GM23338 (cell line): ENCODE measurements at regions not wholly inside any gene's neighbourhood (a gene's known extent, or its start where the extent isn't known, plus 50 kb on each side); places are given as distances from the start of the nearest gene placed in this dataset.

Experiments used
- ATAC-seq: fragments of 200-7000 bp; cut with Tn5 transposase; 3 replicates; pipeline ENCODE4 v1.9.1; 2020
- DNase-seq: peaks from one replicate; pipeline ENCODE4 v3.0.0-alpha.2; 2015; ENCODE audit warnings: low spot score
- H2AFZ ChIP-seq: fragments of 200-600 bp; sonication (generic); 2 replicates; pipeline ENCODE4 v1.8.0; 2016; ENCODE audit warnings: antibody characterized with exemption, mild to moderate bottlenecking, moderate library complexity
- H3F3A ChIP-seq: fragments of 200-600 bp; sonication (generic); replicated peaks from 2 replicates; pipeline ENCODE4 v1.8.0; 2017; ENCODE audit warnings: antibody characterized with exemption, mixed run types, low read depth
- H3K27ac ChIP-seq: fragments of 200-600 bp; sonication (generic); 2 replicates; pipeline ENCODE4 v1.6.1; 2016; ENCODE audit warnings: low read depth
- H3K27me3 ChIP-seq: fragments of 200-600 bp; sonication (generic); 2 replicates; pipeline ENCODE4 v1.8.0; 2016; ENCODE audit warnings: mild to moderate bottlenecking, mixed run types, moderate library complexity; ENCODE audit not compliant: insufficient read depth
- H3K36me3 ChIP-seq: fragments of 200-600 bp; sonication (generic); 2 replicates; pipeline ENCODE4 v1.8.0; 2016; ENCODE audit warnings: mild to moderate bottlenecking; ENCODE audit not compliant: insufficient read depth
- H3K4me1 ChIP-seq: fragments of 200-600 bp; sonication (generic); 2 replicates; pipeline ENCODE4 v1.8.0; 2016; ENCODE audit warnings: mild to moderate bottlenecking, moderate library complexity; ENCODE audit not compliant: insufficient read depth
- H3K4me2 ChIP-seq: fragments of 200-600 bp; sonication (generic); 2 replicates; pipeline ENCODE4 v1.7.1; 2017; ENCODE audit warnings: mixed run types
- H3K4me3 ChIP-seq: fragments of 200-600 bp; sonication (generic); 2 replicates; pipeline ENCODE4 v1.6.1; 2016; ENCODE audit warnings: mixed run types
- H3K79me2 ChIP-seq: fragments of 200-600 bp; sonication (generic); replicated peaks from 2 replicates; pipeline ENCODE4 v1.8.0; 2017; ENCODE audit warnings: mild to moderate bottlenecking; ENCODE audit not compliant: insufficient read depth
- H3K9me2 ChIP-seq: fragments of 200-600 bp; sonication (generic); 2 replicates; pipeline ENCODE4 v1.8.0; 2017; ENCODE audit not compliant: insufficient read depth
- H4K20me1 ChIP-seq: fragments of 200-600 bp; sonication (generic); replicated peaks from 2 replicates; pipeline ENCODE4 v1.8.0; 2017; ENCODE audit warnings: mild to moderate bottlenecking; ENCODE audit not compliant: insufficient read depth
- H3K27ac Mint-ChIP-seq: 2 replicates; pipeline ENCODE4 v1.8.0; 2020; ENCODE audit warnings: inconsistent platforms, mild to moderate bottlenecking, moderate library complexity, mixed read lengths
- H3K27me3 Mint-ChIP-seq: 3 replicates; pipeline ENCODE4 v1.8.0; 2022; ENCODE audit warnings: low read depth, mild to moderate bottlenecking, moderate library complexity, mixed read lengths, inconsistent platforms; ENCODE audit not compliant: insufficient read depth, poor library complexity
- H3K36me3 Mint-ChIP-seq: 3 replicates; pipeline ENCODE4 v1.8.0; 2021; ENCODE audit warnings: low read depth, mild to moderate bottlenecking, inconsistent platforms, moderate library complexity, mixed read lengths
- H3K4me1 Mint-ChIP-seq: 3 replicates; pipeline ENCODE4 v1.8.0; 2020; ENCODE audit warnings: mild to moderate bottlenecking, inconsistent platforms, mixed read lengths
- H3K4me3 Mint-ChIP-seq: 3 replicates; pipeline ENCODE4 v1.8.0; 2021; ENCODE audit warnings: moderate library complexity, mild to moderate bottlenecking, inconsistent platforms, mixed read lengths
- H3K9me3 Mint-ChIP-seq: 3 replicates; pipeline ENCODE4 v1.8.0; 2020; ENCODE audit warnings: moderate library complexity, mild to moderate bottlenecking, inconsistent platforms, mixed read lengths
- CREB1 ChIP-seq: fragments of 250-450 bp; sonication (Bioruptor Pico); IDR thresholded peaks from 2 replicates; pipeline ENCODE4 v1.5.0; 2020; ENCODE audit warnings: low read depth, mild to moderate bottlenecking, moderate library complexity
- EZH2 ChIP-seq: fragments of 200-600 bp; sonication (generic); IDR thresholded peaks from one replicate; pipeline ENCODE4 v1.8.0; 2017; ENCODE audit warnings: antibody characterized with exemption, mild to moderate bottlenecking, low read depth; ENCODE audit not compliant: unreplicated experiment
- EZH2phosphoT487 ChIP-seq: fragments of 200-600 bp; sonication (generic); IDR thresholded peaks from one replicate; pipeline ENCODE4 v1.8.1; 2018; ENCODE audit warnings: antibody characterized with exemption; ENCODE audit not compliant: unreplicated experiment
- POLR2AphosphoS5 ChIP-seq: IDR thresholded peaks from 2 replicates; pipeline ENCODE4 v1.6.1; 2016; ENCODE audit warnings: antibody characterized with exemption, low read depth
- STAT1 ChIP-seq: IDR thresholded peaks from one replicate; pipeline ENCODE4 v1.6.1; 2016; ENCODE audit warnings: antibody characterized with exemption; ENCODE audit not compliant: unreplicated experiment
- ZNF114 ChIP-seq: fragments of 250-450 bp; sonication (Bioruptor Pico); IDR thresholded peaks from 2 replicates; pipeline ENCODE4 v1.5.0; 2020; ENCODE audit warnings: mild to moderate bottlenecking, moderate library complexity
- ZNF331 ChIP-seq: fragments of 250-450 bp; sonication (Bioruptor Pico); IDR thresholded peaks from 2 replicates; pipeline ENCODE4 v1.5.0; 2020; ENCODE audit warnings: low read depth, mild to moderate bottlenecking, moderate library complexity
- TF ChIP-seq, protein P1 (sequence below): IDR thresholded peaks from one replicate; pipeline ENCODE4 v1.6.1; 2018; ENCODE audit warnings: antibody characterized with exemption; ENCODE audit not compliant: unreplicated experiment
- TF ChIP-seq, protein P2 (sequence below): fragments of 250-450 bp; sonication (Bioruptor Pico); IDR thresholded peaks from 2 replicates; pipeline ENCODE4 v1.5.0; 2020; ENCODE audit warnings: mild to moderate bottlenecking, moderate library complexity
- TF ChIP-seq, protein P3 (sequence below), 2 experiments: fragments of 200-600 bp in 1 of 2; sonication (generic) in 1 of 2; conservative IDR thresholded peaks; 2 replicates each; pipeline versions ENCODE4 v1.5.1 to v1.6.1; 2016 to 2017; ENCODE audit warnings: antibody characterized with exemption in 2 of 2, low read depth in 2 of 2, mild to moderate bottlenecking in 2 of 2, moderate library complexity in 1 of 2
- TF ChIP-seq, protein P4 (sequence below): IDR thresholded peaks from 2 replicates; pipeline ENCODE4 v1.6.1; 2016; ENCODE audit warnings: antibody characterized with exemption

DNA sequence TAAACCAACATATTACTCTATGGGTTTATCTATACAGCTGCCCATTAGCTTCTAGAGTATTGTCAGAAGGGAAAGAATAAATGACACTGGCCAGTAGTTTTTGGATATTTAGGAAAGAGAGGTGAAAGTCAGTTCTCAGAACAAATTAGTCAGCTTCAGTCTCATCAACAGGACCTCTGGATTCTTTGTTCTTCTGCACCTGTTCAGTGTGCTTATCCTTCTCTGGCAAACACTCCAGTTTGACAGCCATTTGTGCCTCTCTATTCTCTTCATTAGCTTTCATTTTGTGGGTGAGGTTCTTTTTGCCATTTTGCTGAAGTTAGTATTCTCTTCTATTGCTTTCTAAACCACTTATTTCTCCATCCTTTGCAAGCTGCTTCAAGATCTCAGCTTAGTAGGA, 107.0 kb downstream of the PCDH18 start:
- Histone ChIP-seq H3K79me2 (no peaks in the 10 kb centered on the region), H3K27me3 (no peaks in the 10 kb centered on the region; the same call in 1 of the 2 replicates), H3K9me2 (0 out of 2 replicates have a peak, but pooled peaks cover 2% of the 10 kb centered on the region), H3K4me2 (no peak overlapping the region), H3K27ac (no peak overlapping the region), H3F3A (no peaks in the 10 kb centered on the region), H3K4me3 (no peak overlapping the region), H4K20me1 (no peaks in the 10 kb centered on the region), H3K4me1 (peaks cover 3% of the 10 kb centered on the region; the same call in 1 of the 2 replicates), H3K36me3 (no peaks in the 10 kb centered on the region; the same call in 1 of the 2 replicates), H2AFZ (peak overlapping the region; percentile 84)
- Mint-ChIP-seq H3K4me1 (no peaks in the 10 kb centered on the region), H3K4me3 (no peak overlapping the region), H3K27ac (no peak overlapping the region), H3K9me3 (peaks cover 2% of the 10 kb centered on the region; the same call in 2 of the 3 replicates), H3K27me3 (peaks cover 2% of the 10 kb centered on the region), H3K36me3 (peaks cover 4% of the 10 kb centered on the region; the same call in 1 of the 3 replicates)
- no peak for DNase-seq
- no peak for ATAC-seq
- TF ChIP-seq, protein P1, sequence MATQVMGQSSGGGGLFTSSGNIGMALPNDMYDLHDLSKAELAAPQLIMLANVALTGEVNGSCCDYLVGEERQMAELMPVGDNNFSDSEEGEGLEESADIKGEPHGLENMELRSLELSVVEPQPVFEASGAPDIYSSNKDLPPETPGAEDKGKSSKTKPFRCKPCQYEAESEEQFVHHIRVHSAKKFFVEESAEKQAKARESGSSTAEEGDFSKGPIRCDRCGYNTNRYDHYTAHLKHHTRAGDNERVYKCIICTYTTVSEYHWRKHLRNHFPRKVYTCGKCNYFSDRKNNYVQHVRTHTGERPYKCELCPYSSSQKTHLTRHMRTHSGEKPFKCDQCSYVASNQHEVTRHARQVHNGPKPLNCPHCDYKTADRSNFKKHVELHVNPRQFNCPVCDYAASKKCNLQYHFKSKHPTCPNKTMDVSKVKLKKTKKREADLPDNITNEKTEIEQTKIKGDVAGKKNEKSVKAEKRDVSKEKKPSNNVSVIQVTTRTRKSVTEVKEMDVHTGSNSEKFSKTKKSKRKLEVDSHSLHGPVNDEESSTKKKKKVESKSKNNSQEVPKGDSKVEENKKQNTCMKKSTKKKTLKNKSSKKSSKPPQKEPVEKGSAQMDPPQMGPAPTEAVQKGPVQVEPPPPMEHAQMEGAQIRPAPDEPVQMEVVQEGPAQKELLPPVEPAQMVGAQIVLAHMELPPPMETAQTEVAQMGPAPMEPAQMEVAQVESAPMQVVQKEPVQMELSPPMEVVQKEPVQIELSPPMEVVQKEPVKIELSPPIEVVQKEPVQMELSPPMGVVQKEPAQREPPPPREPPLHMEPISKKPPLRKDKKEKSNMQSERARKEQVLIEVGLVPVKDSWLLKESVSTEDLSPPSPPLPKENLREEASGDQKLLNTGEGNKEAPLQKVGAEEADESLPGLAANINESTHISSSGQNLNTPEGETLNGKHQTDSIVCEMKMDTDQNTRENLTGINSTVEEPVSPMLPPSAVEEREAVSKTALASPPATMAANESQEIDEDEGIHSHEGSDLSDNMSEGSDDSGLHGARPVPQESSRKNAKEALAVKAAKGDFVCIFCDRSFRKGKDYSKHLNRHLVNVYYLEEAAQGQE, result no peak
- TF ChIP-seq POLR2AphosphoS5 (no peak), CREB1 (CRISPR knock-in tag) (no peak), EZH2 (no peak), ZNF331 (CRISPR knock-in tag) (no peak), STAT1 (no peak), ZNF114 (no peak), EZH2phosphoT487 (no peak)
- TF ChIP-seq, protein P2, sequence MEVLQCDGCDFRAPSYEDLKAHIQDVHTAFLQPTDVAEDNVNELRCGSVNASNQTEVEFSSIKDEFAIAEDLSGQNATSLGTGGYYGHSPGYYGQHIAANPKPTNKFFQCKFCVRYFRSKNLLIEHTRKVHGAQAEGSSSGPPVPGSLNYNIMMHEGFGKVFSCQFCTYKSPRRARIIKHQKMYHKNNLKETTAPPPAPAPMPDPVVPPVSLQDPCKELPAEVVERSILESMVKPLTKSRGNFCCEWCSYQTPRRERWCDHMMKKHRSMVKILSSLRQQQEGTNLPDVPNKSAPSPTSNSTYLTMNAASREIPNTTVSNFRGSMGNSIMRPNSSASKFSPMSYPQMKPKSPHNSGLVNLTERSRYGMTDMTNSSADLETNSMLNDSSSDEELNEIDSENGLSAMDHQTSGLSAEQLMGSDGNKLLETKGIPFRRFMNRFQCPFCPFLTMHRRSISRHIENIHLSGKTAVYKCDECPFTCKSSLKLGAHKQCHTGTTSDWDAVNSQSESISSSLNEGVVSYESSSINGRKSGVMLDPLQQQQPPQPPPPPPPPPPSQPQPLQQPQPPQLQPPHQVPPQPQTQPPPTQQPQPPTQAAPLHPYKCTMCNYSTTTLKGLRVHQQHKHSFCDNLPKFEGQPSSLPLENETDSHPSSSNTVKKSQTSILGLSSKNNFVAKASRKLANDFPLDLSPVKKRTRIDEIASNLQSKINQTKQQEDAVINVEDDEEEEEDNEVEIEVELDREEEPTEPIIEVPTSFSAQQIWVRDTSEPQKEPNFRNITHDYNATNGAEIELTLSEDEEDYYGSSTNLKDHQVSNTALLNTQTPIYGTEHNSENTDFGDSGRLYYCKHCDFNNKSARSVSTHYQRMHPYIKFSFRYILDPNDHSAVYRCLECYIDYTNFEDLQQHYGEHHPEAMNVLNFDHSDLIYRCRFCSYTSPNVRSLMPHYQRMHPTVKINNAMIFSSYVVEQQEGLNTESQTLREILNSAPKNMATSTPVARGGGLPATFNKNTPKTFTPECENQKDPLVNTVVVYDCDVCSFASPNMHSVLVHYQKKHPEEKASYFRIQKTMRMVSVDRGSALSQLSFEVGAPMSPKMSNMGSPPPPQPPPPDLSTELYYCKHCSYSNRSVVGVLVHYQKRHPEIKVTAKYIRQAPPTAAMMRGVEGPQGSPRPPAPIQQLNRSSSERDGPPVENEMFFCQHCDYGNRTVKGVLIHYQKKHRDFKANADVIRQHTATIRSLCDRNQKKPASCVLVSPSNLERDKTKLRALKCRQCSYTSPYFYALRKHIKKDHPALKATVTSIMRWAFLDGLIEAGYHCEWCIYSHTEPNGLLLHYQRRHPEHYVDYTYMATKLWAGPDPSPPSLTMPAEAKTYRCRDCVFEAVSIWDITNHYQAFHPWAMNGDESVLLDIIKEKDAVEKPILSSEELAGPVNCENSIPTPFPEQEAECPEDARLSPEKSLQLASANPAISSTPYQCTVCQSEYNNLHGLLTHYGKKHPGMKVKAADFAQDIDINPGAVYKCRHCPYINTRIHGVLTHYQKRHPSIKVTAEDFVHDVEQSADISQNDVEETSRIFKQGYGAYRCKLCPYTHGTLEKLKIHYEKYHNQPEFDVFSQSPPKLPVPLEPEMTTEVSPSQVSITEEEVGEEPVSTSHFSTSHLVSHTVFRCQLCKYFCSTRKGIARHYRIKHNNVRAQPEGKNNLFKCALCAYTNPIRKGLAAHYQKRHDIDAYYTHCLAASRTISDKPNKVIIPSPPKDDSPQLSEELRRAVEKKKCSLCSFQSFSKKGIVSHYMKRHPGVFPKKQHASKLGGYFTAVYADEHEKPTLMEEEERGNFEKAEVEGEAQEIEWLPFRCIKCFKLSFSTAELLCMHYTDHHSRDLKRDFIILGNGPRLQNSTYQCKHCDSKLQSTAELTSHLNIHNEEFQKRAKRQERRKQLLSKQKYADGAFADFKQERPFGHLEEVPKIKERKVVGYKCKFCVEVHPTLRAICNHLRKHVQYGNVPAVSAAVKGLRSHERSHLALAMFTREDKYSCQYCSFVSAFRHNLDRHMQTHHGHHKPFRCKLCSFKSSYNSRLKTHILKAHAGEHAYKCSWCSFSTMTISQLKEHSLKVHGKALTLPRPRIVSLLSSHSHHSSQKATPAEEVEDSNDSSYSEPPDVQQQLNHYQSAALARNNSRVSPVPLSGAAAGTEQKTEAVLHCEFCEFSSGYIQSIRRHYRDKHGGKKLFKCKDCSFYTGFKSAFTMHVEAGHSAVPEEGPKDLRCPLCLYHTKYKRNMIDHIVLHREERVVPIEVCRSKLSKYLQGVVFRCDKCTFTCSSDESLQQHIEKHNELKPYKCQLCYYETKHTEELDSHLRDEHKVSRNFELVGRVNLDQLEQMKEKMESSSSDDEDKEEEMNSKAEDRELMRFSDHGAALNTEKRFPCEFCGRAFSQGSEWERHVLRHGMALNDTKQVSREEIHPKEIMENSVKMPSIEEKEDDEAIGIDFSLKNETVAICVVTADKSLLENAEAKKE, result no peak
- TF ChIP-seq, protein P3, sequence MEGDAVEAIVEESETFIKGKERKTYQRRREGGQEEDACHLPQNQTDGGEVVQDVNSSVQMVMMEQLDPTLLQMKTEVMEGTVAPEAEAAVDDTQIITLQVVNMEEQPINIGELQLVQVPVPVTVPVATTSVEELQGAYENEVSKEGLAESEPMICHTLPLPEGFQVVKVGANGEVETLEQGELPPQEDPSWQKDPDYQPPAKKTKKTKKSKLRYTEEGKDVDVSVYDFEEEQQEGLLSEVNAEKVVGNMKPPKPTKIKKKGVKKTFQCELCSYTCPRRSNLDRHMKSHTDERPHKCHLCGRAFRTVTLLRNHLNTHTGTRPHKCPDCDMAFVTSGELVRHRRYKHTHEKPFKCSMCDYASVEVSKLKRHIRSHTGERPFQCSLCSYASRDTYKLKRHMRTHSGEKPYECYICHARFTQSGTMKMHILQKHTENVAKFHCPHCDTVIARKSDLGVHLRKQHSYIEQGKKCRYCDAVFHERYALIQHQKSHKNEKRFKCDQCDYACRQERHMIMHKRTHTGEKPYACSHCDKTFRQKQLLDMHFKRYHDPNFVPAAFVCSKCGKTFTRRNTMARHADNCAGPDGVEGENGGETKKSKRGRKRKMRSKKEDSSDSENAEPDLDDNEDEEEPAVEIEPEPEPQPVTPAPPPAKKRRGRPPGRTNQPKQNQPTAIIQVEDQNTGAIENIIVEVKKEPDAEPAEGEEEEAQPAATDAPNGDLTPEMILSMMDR (conservative IDR thresholded peaks at IDR 0.05; ENCODE audit: low read depth in 2 of 2), result no peak
- TF ChIP-seq, protein P4, sequence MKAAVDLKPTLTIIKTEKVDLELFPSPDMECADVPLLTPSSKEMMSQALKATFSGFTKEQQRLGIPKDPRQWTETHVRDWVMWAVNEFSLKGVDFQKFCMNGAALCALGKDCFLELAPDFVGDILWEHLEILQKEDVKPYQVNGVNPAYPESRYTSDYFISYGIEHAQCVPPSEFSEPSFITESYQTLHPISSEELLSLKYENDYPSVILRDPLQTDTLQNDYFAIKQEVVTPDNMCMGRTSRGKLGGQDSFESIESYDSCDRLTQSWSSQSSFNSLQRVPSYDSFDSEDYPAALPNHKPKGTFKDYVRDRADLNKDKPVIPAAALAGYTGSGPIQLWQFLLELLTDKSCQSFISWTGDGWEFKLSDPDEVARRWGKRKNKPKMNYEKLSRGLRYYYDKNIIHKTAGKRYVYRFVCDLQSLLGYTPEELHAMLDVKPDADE, result no peak
